Liver (tissue), 7 donors: ENCODE measurements at regions not wholly inside any gene's neighbourhood (a gene's known extent, or its start where the extent isn't known, plus 50 kb on each side); places are given as distances from the start of the nearest gene placed in this dataset.

Source experiments
- DNase-seq: peaks from one replicate; pipeline ENCODE4 v3.0.0-alpha.2; 2017; ENCODE audit warnings: low spot score
- H3K27ac ChIP-seq, 2 donors: one replicate each; pipeline ENCODE4 v1.7.0; 2013; ENCODE audit warnings: inconsistent platforms in 2 of 2, low read length in 2 of 2, control low read depth in 1 of 2, low read depth in 1 of 2, mild to moderate bottlenecking in 1 of 2
- H3K27me3 ChIP-seq, 4 donors: one replicate each; pipeline versions ENCODE4 v1.6.1 to v1.7.0; 2013; ENCODE audit warnings: low read length in 3 of 4, inconsistent platforms in 1 of 4, mild to moderate bottlenecking in 1 of 4, moderate library complexity in 1 of 4; ENCODE audit not compliant: control insufficient read depth in 4 of 4, insufficient read depth in 4 of 4
- H3K36me3 ChIP-seq, 4 donors: one replicate each; pipeline versions ENCODE4 v1.6.1 to v1.7.0; 2013; ENCODE audit warnings: low read length in 3 of 4, mild to moderate bottlenecking in 3 of 4, low read depth in 1 of 4, moderate library complexity in 1 of 4; ENCODE audit not compliant: control insufficient read depth in 4 of 4, insufficient read depth in 3 of 4
- H3K4me1 ChIP-seq, 4 donors: one replicate each; pipeline versions ENCODE4 v1.6.1 to v1.7.0; 2013; ENCODE audit warnings: low read length in 3 of 4, mild to moderate bottlenecking in 3 of 4, moderate library complexity in 1 of 4; ENCODE audit not compliant: control insufficient read depth in 4 of 4, insufficient read depth in 4 of 4
- H3K4me3 ChIP-seq, 3 donors: one replicate each; pipeline versions ENCODE4 v1.6.1 to v1.7.0; 2013; ENCODE audit warnings: low read length in 3 of 3, control low read depth in 1 of 3, low read depth in 1 of 3, mild to moderate bottlenecking in 1 of 3
- H3K9ac ChIP-seq, 2 donors: one replicate each; pipeline ENCODE4 v1.7.0; 2013; ENCODE audit warnings: low read length in 2 of 2, mild to moderate bottlenecking in 2 of 2, moderate library complexity in 2 of 2, control low read depth in 1 of 2, low read depth in 1 of 2
- H3K9me3 ChIP-seq, 4 donors: one replicate each; pipeline versions ENCODE4 v1.6.1 to v1.7.0; 2013; ENCODE audit warnings: low read length in 3 of 4; ENCODE audit not compliant: control insufficient read depth in 4 of 4
- EGR1 ChIP-seq, 2 donors: IDR thresholded peaks; 2 replicates each; pipeline ENCODE4 v1.6.1; 2016 to 2018; ENCODE audit warnings: antibody characterized with exemption in 2 of 2, low read depth in 2 of 2
- FOXA1 ChIP-seq: IDR thresholded peaks from 2 replicates; pipeline ENCODE4 v1.6.1; 2016; ENCODE audit warnings: antibody characterized with exemption
- HNF4A ChIP-seq, 2 donors: conservative IDR thresholded peaks; 2 replicates each; pipeline ENCODE4 v1.6.1; 2016; ENCODE audit warnings: antibody characterized with exemption in 2 of 2, mild to moderate bottlenecking in 2 of 2
- HNF4G ChIP-seq: IDR thresholded peaks from 2 replicates; pipeline ENCODE4 v1.6.1; 2016; ENCODE audit warnings: antibody characterized with exemption
- JUND ChIP-seq, 2 donors: IDR thresholded peaks; 2 replicates each; pipeline ENCODE4 v1.6.1; 2016; ENCODE audit warnings: antibody characterized with exemption in 2 of 2
- NR2F2 ChIP-seq: IDR thresholded peaks from 2 replicates; pipeline ENCODE4 v1.6.1; 2016; ENCODE audit warnings: antibody characterized with exemption
- RAD21 ChIP-seq, 2 donors: IDR thresholded peaks; 2 replicates each; pipeline ENCODE4 v1.6.1; 2016; ENCODE audit warnings: antibody characterized with exemption in 2 of 2, mild to moderate bottlenecking in 2 of 2
- RXRA ChIP-seq, 2 donors: IDR thresholded peaks; 2 replicates each; pipeline ENCODE4 v1.6.1; 2017 to 2018; ENCODE audit warnings: antibody characterized with exemption in 2 of 2, mild to moderate bottlenecking in 1 of 2
- SP1 ChIP-seq: IDR thresholded peaks from 2 replicates; pipeline ENCODE4 v1.6.1; 2018; ENCODE audit warnings: antibody characterized with exemption, mild to moderate bottlenecking
- TAF1 ChIP-seq: conservative IDR thresholded peaks from 2 replicates; pipeline ENCODE4 v1.6.1; 2016; ENCODE audit warnings: antibody characterized with exemption, mild to moderate bottlenecking
- YY1 ChIP-seq: IDR thresholded peaks from 2 replicates; pipeline ENCODE4 v1.6.1; 2016; ENCODE audit warnings: antibody characterized with exemption, mild to moderate bottlenecking
- WGBS: extraction: QIAGEN DNeasy Blood & Tissue Kit; methylation state at CpG from one replicate; pipeline ENCODE4 v1.1.7; 2013; 5-methylcytosine and 5-hydroxymethylcytosine counted together
- TF ChIP-seq, protein P1 (sequence below): IDR thresholded peaks from 2 replicates; pipeline ENCODE4 v1.6.1; 2016; ENCODE audit warnings: antibody characterized with exemption
- TF ChIP-seq, protein P2 (sequence below): IDR thresholded peaks from 2 replicates; pipeline ENCODE4 v1.6.1; 2016; ENCODE audit warnings: antibody characterized with exemption, mild to moderate bottlenecking
- TF ChIP-seq, protein P3 (sequence below): IDR thresholded peaks from 2 replicates; pipeline ENCODE4 v1.6.1; 2016; ENCODE audit warnings: antibody characterized with exemption
- TF ChIP-seq, protein P4 (sequence below): IDR thresholded peaks from 2 replicates; pipeline ENCODE4 v1.6.1; 2016; ENCODE audit warnings: antibody characterized with exemption
- donor health status: healthy.
- donor health status: healthy.
- donor health status: healthy.
- donor health status: healthy.

DNA sequence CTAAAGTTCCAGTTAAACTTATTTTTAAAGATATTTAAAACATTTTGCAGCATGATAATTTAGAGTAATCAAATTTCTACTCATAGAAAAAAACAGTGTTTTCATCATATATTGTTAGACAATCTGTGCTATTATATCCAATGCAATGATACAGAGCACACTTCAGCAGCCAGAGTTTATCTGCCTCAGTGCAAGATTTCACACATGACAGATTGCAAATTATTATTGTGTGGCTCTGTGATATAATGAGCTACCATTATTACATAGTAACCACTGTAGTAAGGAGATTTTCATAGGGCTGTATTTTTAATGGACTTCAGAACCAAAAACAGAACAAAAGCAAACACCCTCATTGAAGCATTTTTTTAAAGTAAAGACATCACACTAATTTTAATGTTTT lies 762.4 kb downstream of the DSC3 start (continued):
- TF ChIP-seq YY1, result no peak

DNA sequence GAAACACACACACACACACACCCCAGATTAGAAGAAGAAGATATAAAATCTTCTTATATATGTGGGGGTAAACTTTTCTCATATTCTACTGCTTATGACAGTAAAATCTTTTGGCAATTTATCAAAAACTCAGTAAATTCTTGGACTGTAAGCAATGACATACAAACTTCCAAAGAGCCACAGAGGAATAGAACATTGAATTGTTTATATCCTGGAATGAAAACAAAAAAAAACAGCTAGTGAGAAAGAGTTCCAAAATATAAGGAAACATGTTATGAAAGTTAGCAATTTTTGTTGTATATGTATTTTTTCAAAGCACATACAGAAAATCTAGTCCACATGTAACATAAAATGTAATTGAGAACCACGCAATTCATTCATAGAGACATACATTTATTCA lies 764.9 kb downstream of the DSC3 start:
- H3K4me3 ChIP-seq, result no peak overlapping the region
- no peak for DNase-seq
- TF ChIP-seq SP1 (no peak), FOXA1 (no peak), TAF1 (no peak), YY1 (no peak), RAD21 (IDR thresholded peaks at IDR 0.05) (no peak), HNF4G (no peak), HNF4A (conservative IDR thresholded peaks at IDR 0.05) (no peak), NR2F2 (no peak)
- TF ChIP-seq, protein P1, sequence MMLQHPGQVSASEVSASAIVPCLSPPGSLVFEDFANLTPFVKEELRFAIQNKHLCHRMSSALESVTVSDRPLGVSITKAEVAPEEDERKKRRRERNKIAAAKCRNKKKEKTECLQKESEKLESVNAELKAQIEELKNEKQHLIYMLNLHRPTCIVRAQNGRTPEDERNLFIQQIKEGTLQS, result no peak
- TF ChIP-seq, protein P2, sequence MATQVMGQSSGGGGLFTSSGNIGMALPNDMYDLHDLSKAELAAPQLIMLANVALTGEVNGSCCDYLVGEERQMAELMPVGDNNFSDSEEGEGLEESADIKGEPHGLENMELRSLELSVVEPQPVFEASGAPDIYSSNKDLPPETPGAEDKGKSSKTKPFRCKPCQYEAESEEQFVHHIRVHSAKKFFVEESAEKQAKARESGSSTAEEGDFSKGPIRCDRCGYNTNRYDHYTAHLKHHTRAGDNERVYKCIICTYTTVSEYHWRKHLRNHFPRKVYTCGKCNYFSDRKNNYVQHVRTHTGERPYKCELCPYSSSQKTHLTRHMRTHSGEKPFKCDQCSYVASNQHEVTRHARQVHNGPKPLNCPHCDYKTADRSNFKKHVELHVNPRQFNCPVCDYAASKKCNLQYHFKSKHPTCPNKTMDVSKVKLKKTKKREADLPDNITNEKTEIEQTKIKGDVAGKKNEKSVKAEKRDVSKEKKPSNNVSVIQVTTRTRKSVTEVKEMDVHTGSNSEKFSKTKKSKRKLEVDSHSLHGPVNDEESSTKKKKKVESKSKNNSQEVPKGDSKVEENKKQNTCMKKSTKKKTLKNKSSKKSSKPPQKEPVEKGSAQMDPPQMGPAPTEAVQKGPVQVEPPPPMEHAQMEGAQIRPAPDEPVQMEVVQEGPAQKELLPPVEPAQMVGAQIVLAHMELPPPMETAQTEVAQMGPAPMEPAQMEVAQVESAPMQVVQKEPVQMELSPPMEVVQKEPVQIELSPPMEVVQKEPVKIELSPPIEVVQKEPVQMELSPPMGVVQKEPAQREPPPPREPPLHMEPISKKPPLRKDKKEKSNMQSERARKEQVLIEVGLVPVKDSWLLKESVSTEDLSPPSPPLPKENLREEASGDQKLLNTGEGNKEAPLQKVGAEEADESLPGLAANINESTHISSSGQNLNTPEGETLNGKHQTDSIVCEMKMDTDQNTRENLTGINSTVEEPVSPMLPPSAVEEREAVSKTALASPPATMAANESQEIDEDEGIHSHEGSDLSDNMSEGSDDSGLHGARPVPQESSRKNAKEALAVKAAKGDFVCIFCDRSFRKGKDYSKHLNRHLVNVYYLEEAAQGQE, result no peak
- TF ChIP-seq, protein P3, sequence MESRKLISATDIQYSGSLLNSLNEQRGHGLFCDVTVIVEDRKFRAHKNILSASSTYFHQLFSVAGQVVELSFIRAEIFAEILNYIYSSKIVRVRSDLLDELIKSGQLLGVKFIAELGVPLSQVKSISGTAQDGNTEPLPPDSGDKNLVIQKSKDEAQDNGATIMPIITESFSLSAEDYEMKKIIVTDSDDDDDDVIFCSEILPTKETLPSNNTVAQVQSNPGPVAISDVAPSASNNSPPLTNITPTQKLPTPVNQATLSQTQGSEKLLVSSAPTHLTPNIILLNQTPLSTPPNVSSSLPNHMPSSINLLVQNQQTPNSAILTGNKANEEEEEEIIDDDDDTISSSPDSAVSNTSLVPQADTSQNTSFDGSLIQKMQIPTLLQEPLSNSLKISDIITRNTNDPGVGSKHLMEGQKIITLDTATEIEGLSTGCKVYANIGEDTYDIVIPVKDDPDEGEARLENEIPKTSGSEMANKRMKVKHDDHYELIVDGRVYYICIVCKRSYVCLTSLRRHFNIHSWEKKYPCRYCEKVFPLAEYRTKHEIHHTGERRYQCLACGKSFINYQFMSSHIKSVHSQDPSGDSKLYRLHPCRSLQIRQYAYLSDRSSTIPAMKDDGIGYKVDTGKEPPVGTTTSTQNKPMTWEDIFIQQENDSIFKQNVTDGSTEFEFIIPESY, result no peak
- TF ChIP-seq, protein P4, sequence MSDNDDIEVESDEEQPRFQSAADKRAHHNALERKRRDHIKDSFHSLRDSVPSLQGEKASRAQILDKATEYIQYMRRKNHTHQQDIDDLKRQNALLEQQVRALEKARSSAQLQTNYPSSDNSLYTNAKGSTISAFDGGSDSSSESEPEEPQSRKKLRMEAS, result no peak
- H3K27me3 ChIP-seq, result no peaks in the 10 kb centered on the region
- no peak overlapping the region for H3K27ac ChIP-seq
- 83% methylated on average over 1 of the region's 1 CpG for WGBS
- H3K9me3 ChIP-seq, result no peaks in the 10 kb centered on the region
- no peaks in the 10 kb centered on the region for H3K4me1 ChIP-seq
- no peak overlapping the region for H3K9ac ChIP-seq
- H3K36me3 ChIP-seq, result no peaks in the 10 kb centered on the region

DNA sequence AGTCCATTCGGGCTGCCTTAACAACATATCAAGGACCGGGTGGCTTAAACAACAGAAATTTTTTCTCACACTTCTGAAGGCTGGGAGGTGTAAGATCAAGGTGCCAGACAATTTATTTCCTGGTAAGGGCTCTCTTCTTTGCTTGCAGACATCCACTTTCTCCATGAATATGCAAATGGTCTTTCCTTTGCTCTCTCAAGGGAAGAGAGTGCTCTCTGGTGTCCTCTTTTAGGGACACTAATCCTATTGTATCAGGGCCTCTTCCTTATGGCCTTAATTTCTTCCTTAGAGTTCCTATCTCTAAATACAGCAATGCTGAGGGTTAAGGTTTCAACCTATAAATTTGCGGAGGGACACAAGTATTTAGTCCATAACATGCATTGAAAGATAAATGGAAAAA lies 770.8 kb downstream of the DSC3 start:
- H3K27me3 ChIP-seq, result no peaks in the 10 kb centered on the region
- WGBS, result 75% methylated on average over 3 of the region's 3 CpGs
- no peak for TF ChIP-seq NR2F2
- TF ChIP-seq EGR1 (IDR thresholded peaks at IDR 0.05; ENCODE audit: low read depth in 2 of 2), result no peak
- TF ChIP-seq RXRA (IDR thresholded peaks at IDR 0.05), result no peak
- no peak for TF ChIP-seq JUND (IDR thresholded peaks at IDR 0.05)
- TF ChIP-seq, protein P4, result no peak
- TF ChIP-seq, protein P2, result no peak
- TF ChIP-seq YY1, result no peak
- TF ChIP-seq, protein P3, result no peak

More for the DNA sequence above, 770.8 kb downstream of the DSC3 start:
- H3K27ac ChIP-seq, result no peak overlapping the region
- no peak overlapping the region for H3K9ac ChIP-seq
- DNase-seq, result no peak
- no peaks in the 10 kb centered on the region for H3K4me1 ChIP-seq
- no peaks in the 10 kb centered on the region for H3K9me3 ChIP-seq
- H3K4me3 ChIP-seq, result no peak overlapping the region
- no peaks in the 10 kb centered on the region for H3K36me3 ChIP-seq
